Ectodermal cell (in vitro differentiated cells): ENCODE measurements at regions not wholly inside any gene's neighbourhood (a gene's known extent, or its start where the extent isn't known, plus 50 kb on each side); places are given as distances from the start of the nearest gene placed in this dataset.
A peak's percentile ranks its signal among the peaks of the same experiment; 100 is the strongest.

Source experiments
- H3K27ac ChIP-seq: 2 replicates; pipeline ENCODE4 v1.7.0; 2013; ENCODE audit warnings: mild to moderate bottlenecking, low read depth, low read length; ENCODE audit not compliant: insufficient read depth, poor library complexity, severe bottlenecking
- H3K27me3 ChIP-seq: 2 replicates; pipeline ENCODE4 v1.7.0; 2013; ENCODE audit warnings: mild to moderate bottlenecking, low read length; ENCODE audit not compliant: insufficient read depth, control insufficient read depth, poor library complexity, severe bottlenecking
- H3K36me3 ChIP-seq: one replicate; pipeline ENCODE4 v1.7.0; 2013; ENCODE audit warnings: low read length; ENCODE audit not compliant: control insufficient read depth, insufficient read depth
- H3K4me1 ChIP-seq: one replicate; pipeline ENCODE4 v1.7.0; 2013; ENCODE audit warnings: low read length; ENCODE audit not compliant: control insufficient read depth, insufficient read depth
- H3K4me3 ChIP-seq: 2 replicates; pipeline ENCODE4 v1.7.0; 2013; ENCODE audit warnings: low read depth, low read length, control low read depth; ENCODE audit not compliant: insufficient read depth
- H3K9me3 ChIP-seq: 2 replicates; pipeline ENCODE4 v1.7.0; 2013; ENCODE audit warnings: mild to moderate bottlenecking, low read length, moderate library complexity; ENCODE audit not compliant: control insufficient read depth
- WGBS, 2 experiments: methylation state at CpG; one replicate each; pipeline ENCODE4 v1.1.7; 2013; ENCODE audit warnings: missing lambda C conversion rate in 2 of 2; 5-methylcytosine and 5-hydroxymethylcytosine counted together

- H3K9me3 ChIP-seq, result no peaks in the 10 kb centered on the region
Observed at GRCh38 chr6:9982215-9982614, 432.7 kb downstream of the TFAP2A start.

GRCh38 chr6:9979996-9980395 is 434.9 kb downstream of the TFAP2A start:
- Histone ChIP-seq H3K36me3 (no peaks in the 10 kb centered on the region), H3K4me3 (no peak overlapping the region), H3K27me3 (no peaks in the 10 kb centered on the region), H3K27ac (no peak overlapping the region), H3K4me1 (no peaks in the 10 kb centered on the region), H3K9me3 (no peaks in the 10 kb centered on the region)
- 95 to 100% methylated on average over 2 to 5 of the region's 5 CpGs for WGBS, 2 experiments

More at GRCh38 chr6:9982215-9982614, 432.7 kb downstream of the TFAP2A start:
- H3K27ac ChIP-seq, result no peak overlapping the region
- no peaks in the 10 kb centered on the region for H3K27me3 ChIP-seq
- H3K4me3 ChIP-seq, result no peak overlapping the region
- no peaks in the 10 kb centered on the region for H3K36me3 ChIP-seq
- H3K4me1 ChIP-seq, result no peaks in the 10 kb centered on the region
- WGBS, 2 experiments, result 82 to 86% methylated on average over 5 of the region's 5 CpGs

- no peak overlapping the region for H3K4me3 ChIP-seq
- H3K27ac ChIP-seq, result no peak overlapping the region
- no peaks in the 10 kb centered on the region for H3K27me3 ChIP-seq
- 94 to 97% methylated on average over 6 of the region's 6 CpGs for WGBS, 2 experiments
- no peaks in the 10 kb centered on the region for H3K4me1 ChIP-seq
- H3K9me3 ChIP-seq, result no peaks in the 10 kb centered on the region
- H3K36me3 ChIP-seq, result no peaks in the 10 kb centered on the region
Observed at GRCh38 chr6:9978480-9978879, 436.4 kb downstream of the TFAP2A start.

- Histone ChIP-seq H3K27ac (no peak overlapping the region), H3K36me3 (no peaks in the 10 kb centered on the region), H3K27me3 (no peaks in the 10 kb centered on the region), H3K9me3 (no peaks in the 10 kb centered on the region), H3K4me1 (no peaks in the 10 kb centered on the region), H3K4me3 (no peak overlapping the region)
- WGBS, 2 experiments, result 87 to 100% methylated on average over 1 to 2 of the region's 2 CpGs
Observed at GRCh38 chr6:9977411-9977810, 437.5 kb downstream of the TFAP2A start.

GRCh38 chr6:9961646-9962045 is 453.2 kb downstream of the TFAP2A start:
- Histone ChIP-seq H3K9me3 (no peaks in the 10 kb centered on the region), H3K4me1 (no peaks in the 10 kb centered on the region), H3K36me3 (no peaks in the 10 kb centered on the region), H3K4me3 (no peak overlapping the region), H3K27ac (no peak overlapping the region), H3K27me3 (no peaks in the 10 kb centered on the region)
- 75 to 87% methylated on average over 4 to 5 of the region's 5 CpGs for WGBS, 2 experiments

GRCh38 chr6:9957215-9957759 is 457.6 kb downstream of the TFAP2A start:
- H3K4me3 ChIP-seq, result no peak overlapping the region
- H3K4me1 ChIP-seq, result no peaks in the 10 kb centered on the region
- H3K27ac ChIP-seq, result no peak overlapping the region
- WGBS, 2 experiments, result 89 to 96% methylated on average over 2 of the region's 2 CpGs
- H3K36me3 ChIP-seq, result no peaks in the 10 kb centered on the region
- no peaks in the 10 kb centered on the region for H3K27me3 ChIP-seq
- no peaks in the 10 kb centered on the region for H3K9me3 ChIP-seq

GRCh38 chr6:9948678-9949077 is 466.2 kb downstream of the TFAP2A start:
- no peak overlapping the region for H3K4me3 ChIP-seq
- no peaks in the 10 kb centered on the region for H3K9me3 ChIP-seq
- H3K4me1 ChIP-seq, result no peaks in the 10 kb centered on the region
- no peaks in the 10 kb centered on the region for H3K27me3 ChIP-seq
- H3K27ac ChIP-seq, result no peak overlapping the region
- WGBS, 2 experiments, result 84 to 86% methylated on average over 3 of the region's 3 CpGs
- no peaks in the 10 kb centered on the region for H3K36me3 ChIP-seq

- 84 to 89% methylated on average over 5 of the region's 5 CpGs for WGBS, 2 experiments
- no peaks in the 10 kb centered on the region for H3K4me1 ChIP-seq
- H3K4me3 ChIP-seq, result no peak overlapping the region
- no peak overlapping the region for H3K27ac ChIP-seq
- H3K9me3 ChIP-seq, result no peaks in the 10 kb centered on the region
- no peaks in the 10 kb centered on the region for H3K27me3 ChIP-seq
- H3K36me3 ChIP-seq, result no peaks in the 10 kb centered on the region
Observed at GRCh38 chr6:9943986-9944385, 470.9 kb downstream of the TFAP2A start.

- no peaks in the 10 kb centered on the region for H3K4me1 ChIP-seq
- no peaks in the 10 kb centered on the region for H3K9me3 ChIP-seq
- 93 to 95% methylated on average over 9 of the region's 9 CpGs for WGBS, 2 experiments
- no peaks in the 10 kb centered on the region for H3K27me3 ChIP-seq
- no peaks in the 10 kb centered on the region for H3K36me3 ChIP-seq
- H3K4me3 ChIP-seq, result no peak overlapping the region
- H3K27ac ChIP-seq, result no peak overlapping the region
Observed at GRCh38 chr6:9943026-9943425, 471.8 kb downstream of the TFAP2A start.

- 92 to 94% methylated on average over 26 of the region's 26 CpGs for WGBS, 2 experiments
- Histone ChIP-seq H3K9me3 (no peaks in the 10 kb centered on the region), H3K36me3 (no peaks in the 10 kb centered on the region), H3K4me3 (no peak overlapping the region), H3K27me3 (no peaks in the 10 kb centered on the region), H3K4me1 (peaks cover 3% of the 10 kb centered on the region), H3K27ac (no peak overlapping the region)
Observed at GRCh38 chr6:9942131-9942530, 472.7 kb downstream of the TFAP2A start.

GRCh38 chr6:9938801-9939200 is 476.1 kb downstream of the TFAP2A start:
- peak overlapping the region; percentile 21 for H3K27ac ChIP-seq
- no peak overlapping the region for H3K4me3 ChIP-seq
- H3K9me3 ChIP-seq, result no peaks in the 10 kb centered on the region
- peaks cover 7% of the 10 kb centered on the region for H3K4me1 ChIP-seq
- WGBS, 2 experiments, result 83 to 94% methylated on average over 7 of the region's 7 CpGs
- H3K27me3 ChIP-seq, result no peaks in the 10 kb centered on the region
- H3K36me3 ChIP-seq, result no peaks in the 10 kb centered on the region
